BJ (cell line): ENCODE measurements at regions not wholly inside any gene's neighbourhood (a gene's known extent, or its start where the extent isn't known, plus 50 kb on each side); places are given as distances from the start of the nearest gene placed in this dataset.

ENCODE experiments used
- CTCF ChIA-PET: fragments of 350-600 bp; formaldehyde crosslinking; extraction: SDS; loops from one replicate; lab custom pipeline; 2021; ENCODE audit warnings: antibody characterized with exemption, inconsistent platforms; lab: Yijun Ruan, JAX
- POLR2A ChIA-PET: fragments of 300-600 bp; sonication (Branson Sonifier 250); formaldehyde crosslinking; extraction: SDS; loops from one replicate; lab custom pipeline; 2021; ENCODE audit warnings: antibody characterized with exemption; lab: Charles Lee
- DNase-seq: peaks from one replicate; pipeline ENCODE4 v3.0.0-alpha.2; 2011; ENCODE audit warnings: low read depth
- H3K27me3 ChIP-seq: 2 replicates; pipeline ENCODE4 v1.6.0; 2011; ENCODE audit warnings: low read length; ENCODE audit not compliant: control insufficient read depth, insufficient read depth
- H3K36me3 ChIP-seq: 2 replicates; pipeline ENCODE4 v1.5.1; 2011; ENCODE audit warnings: low read length; ENCODE audit not compliant: control insufficient read depth, insufficient read depth
- H3K4me3 ChIP-seq: 2 replicates; pipeline ENCODE4 v1.5.1; 2011; ENCODE audit warnings: low read depth, mild to moderate bottlenecking, control low read depth, low read length
- TF ChIP-seq, protein P1 (sequence below): IDR thresholded peaks from 2 replicates; pipeline ENCODE4 v1.5.1; 2011; ENCODE audit warnings: low read depth, mild to moderate bottlenecking, control low read depth, inconsistent platforms, low read length, moderate library complexity; ENCODE audit not compliant: insufficient read depth

DNA sequence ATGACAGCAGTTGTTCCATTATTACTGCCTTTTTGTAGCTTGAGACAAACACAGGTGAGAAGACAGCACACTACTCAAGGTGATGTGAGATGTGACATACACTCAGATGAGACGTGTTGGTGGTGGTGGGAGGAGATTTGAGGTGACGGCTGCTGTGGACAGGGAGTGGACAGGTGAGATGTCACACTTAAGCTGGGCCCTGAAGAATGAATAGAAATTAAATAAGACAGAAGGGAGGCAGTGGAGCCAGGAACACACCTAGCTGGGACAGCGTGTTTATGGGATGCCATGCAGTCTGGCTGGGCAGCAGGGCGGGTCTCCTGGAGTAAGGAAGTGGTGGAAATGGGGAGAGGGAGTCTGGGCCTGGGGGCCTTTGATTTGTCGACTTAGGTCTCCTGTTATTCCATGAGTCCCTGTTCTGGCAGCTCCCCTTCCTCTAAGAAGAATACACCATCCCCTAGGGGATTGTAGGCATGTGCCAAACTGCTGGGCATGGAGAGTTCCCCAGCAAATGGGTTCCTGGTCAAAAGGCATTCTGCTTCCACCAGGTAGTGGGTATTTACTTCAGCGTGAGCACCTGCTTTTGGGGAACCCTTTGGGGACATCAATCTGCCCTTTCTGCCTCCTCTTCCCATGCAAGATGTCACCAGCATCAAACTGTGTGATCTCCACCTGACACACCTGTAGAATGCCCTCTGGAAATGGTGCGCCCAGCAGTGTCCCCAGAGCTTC lies 71.2 kb upstream of the ESRRB start:
- CTCF ChIA-PET = interaction anchor here (1.6 kb wide), 1 partner anchor 22 kb away, joined by 5 read pairs; no protein-coding TSS in a partner anchor
- no peak for DNase-seq
- Histone ChIP-seq H3K36me3 (no peaks in the 10 kb centered on the region), H3K27me3 (no peaks in the 10 kb centered on the region; the same call in 1 of the 2 replicates), H3K4me3 (no peak overlapping the region)
- POLR2A ChIA-PET = no interaction called here
- TF ChIP-seq, protein P1, sequence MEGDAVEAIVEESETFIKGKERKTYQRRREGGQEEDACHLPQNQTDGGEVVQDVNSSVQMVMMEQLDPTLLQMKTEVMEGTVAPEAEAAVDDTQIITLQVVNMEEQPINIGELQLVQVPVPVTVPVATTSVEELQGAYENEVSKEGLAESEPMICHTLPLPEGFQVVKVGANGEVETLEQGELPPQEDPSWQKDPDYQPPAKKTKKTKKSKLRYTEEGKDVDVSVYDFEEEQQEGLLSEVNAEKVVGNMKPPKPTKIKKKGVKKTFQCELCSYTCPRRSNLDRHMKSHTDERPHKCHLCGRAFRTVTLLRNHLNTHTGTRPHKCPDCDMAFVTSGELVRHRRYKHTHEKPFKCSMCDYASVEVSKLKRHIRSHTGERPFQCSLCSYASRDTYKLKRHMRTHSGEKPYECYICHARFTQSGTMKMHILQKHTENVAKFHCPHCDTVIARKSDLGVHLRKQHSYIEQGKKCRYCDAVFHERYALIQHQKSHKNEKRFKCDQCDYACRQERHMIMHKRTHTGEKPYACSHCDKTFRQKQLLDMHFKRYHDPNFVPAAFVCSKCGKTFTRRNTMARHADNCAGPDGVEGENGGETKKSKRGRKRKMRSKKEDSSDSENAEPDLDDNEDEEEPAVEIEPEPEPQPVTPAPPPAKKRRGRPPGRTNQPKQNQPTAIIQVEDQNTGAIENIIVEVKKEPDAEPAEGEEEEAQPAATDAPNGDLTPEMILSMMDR = no peak

DNA sequence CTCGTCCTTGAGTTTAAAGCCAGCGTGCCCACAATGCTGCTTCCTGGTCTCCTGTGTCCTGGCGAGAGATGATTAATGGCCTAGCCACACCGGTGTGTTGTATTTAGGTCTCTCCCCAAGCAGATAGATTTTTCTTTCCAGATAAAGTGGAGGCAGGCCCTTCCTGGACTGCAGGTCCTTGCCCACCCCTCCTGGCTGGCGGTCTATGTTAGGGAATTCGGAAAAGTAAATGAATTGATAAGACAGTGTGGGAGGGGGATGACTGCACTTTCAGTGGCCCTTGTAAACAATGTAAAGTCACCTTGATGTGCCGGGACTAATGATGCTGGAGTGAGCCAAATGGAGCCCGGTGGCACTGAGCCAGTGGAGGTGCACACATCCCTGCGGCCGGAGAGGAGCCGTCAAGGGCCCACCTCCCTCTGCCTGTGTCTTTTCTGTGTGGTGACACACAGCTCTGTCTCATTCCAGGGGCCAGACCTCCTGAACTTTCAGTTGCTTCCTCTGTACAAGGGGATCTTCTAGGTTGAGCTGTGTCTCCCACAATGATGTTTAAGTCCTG lies 70.6 kb upstream of the ESRRB start:
- TF ChIP-seq, protein P1 = no peak
- no peaks in the 10 kb centered on the region for H3K36me3 ChIP-seq
- POLR2A ChIA-PET = interaction anchor here (0.6 kb wide), 1 partner anchor 83 kb away, joined by 3 read pairs; no protein-coding TSS in a partner anchor
- no peak for DNase-seq
- CTCF ChIA-PET = interaction anchor here (1.6 kb wide), 1 partner anchor 21 kb away, joined by 5 read pairs; no protein-coding TSS in a partner anchor
- no peaks in the 10 kb centered on the region; the same call in 1 of the 2 replicates for H3K27me3 ChIP-seq
- no peak overlapping the region for H3K4me3 ChIP-seq

DNA sequence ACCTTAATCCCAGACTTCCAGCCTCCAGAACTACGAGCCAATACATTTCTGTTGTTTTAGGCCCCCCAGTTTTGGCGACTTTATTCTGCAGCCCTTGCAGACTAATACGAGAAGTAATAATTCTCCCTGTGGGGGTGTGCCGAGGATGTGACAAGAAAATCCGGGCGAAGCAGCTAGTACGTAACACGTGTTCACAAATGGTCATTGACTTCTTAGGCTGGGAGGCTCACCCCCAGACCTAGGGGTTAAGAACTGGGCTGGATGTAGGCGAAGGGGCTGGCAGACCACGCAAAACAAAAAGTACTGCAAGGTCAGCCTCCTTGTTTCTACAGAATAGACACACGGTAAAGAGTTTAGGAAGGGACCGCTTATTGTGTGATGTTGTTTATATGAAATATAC lies 69.8 kb upstream of the ESRRB start:
- Histone ChIP-seq H3K27me3 (peaks cover under 1% of the 10 kb centered on the region), H3K36me3 (no peaks in the 10 kb centered on the region), H3K4me3 (no peak overlapping the region)
- DNase-seq = no peak
- CTCF ChIA-PET = interaction anchor here (1.6 kb wide), 1 partner anchor 21 kb away, joined by 5 read pairs; no protein-coding TSS in a partner anchor
- POLR2A ChIA-PET = interaction anchor here (0.6 kb wide), 1 partner anchor 82 kb away, joined by 3 read pairs; no protein-coding TSS in a partner anchor
- TF ChIP-seq, protein P1 = no peak

DNA sequence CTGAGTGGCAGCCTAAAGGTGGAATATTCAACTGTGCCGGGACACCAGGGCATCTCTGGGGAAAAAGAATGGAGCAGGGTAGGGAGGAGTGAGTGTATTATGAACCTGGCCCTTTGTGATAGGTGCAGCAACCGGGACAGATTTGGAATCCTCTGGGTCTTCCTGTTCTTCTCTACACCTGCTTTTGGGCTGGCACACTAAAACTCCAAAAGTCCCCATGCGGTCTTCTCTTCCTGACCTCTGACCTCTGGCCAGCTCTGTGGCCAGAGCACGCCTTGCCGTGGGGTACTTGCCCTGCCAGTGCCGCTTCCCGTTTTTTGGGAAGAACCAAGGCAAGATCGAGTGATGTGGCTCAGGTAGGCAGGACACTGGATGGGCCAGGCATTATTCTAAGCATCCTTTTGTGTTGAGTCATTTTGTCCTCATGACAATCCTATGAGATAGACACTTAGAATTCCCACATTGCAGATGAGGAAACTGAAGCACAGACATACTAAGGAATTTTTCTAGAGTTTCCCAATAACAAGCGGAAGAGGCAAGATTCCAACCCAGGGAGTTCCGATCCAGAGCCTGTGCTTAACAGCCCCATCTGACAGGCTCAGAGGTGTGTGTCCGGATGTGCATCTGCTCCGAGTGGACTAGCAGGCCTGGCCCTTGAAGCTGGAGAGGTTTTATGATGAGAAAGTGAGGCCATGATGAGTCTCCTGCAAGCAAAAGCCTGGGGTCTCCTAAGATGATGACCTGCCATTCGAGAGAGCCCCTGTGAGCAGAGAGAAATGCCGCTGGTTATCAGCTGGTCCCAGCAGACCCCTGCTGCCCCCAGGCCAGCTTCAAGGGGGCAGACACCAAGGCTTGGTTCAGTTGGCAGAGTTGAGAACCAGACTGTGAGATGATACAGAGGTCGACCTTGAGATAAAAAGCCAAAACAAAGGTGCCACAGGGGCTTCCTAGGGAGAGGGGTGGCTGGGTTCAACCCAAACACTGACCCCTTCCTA lies 67.9 kb upstream of the ESRRB start:
- no peak overlapping the region for H3K4me3 ChIP-seq
- ChIA-PET CTCF (no interaction called here), POLR2A (no interaction called here)
- TF ChIP-seq, protein P1 = no peak
- H3K36me3 ChIP-seq = no peaks in the 10 kb centered on the region
- peaks cover 5% of the 10 kb centered on the region for H3K27me3 ChIP-seq
- DNase-seq = no peak
